Endothelial cell of umbilical vein (primary cell): ENCODE measurements at regions not wholly inside any gene's neighbourhood (a gene's known extent, or its start where the extent isn't known, plus 50 kb on each side); places are given as distances from the start of the nearest gene placed in this dataset.

ENCODE experiments used
- BruUV-seq: library from RNA; stranded (reverse); fragments of 400-500 nt; replicated peaks from 2 replicates; lab custom pipeline; 2021; lab: Mats Ljungman, UMichigan
- CTCF ChIA-PET: fragments of 300-600, 350-600 bp; sonication (Branson Sonifier 250); formaldehyde crosslinking; loops from one replicate; lab custom pipeline; 2021; ENCODE audit warnings: antibody characterized with exemption, inconsistent platforms; lab: Charles Lee
- POLR2A ChIA-PET: fragments of 300-600, 350-600 bp; sonication (Branson Sonifier 250); formaldehyde crosslinking; loops from one replicate; lab custom pipeline; 2021; ENCODE audit warnings: antibody characterized with exemption, inconsistent platforms; lab: Charles Lee
- DNase-seq: peaks from one replicate; pipeline ENCODE4 v3.0.0-alpha.2; 2011; ENCODE audit warnings: low read depth, low spot score
- FAIRE-seq: peaks from 2 replicates; lab custom pipeline; 2011; peaks lifted over from hg19 to GRCh38; lab: Jason Lieb, UNC
- H2AFZ ChIP-seq: 2 replicates; pipeline ENCODE4 v1.6.0; 2012; ENCODE audit warnings: low read depth, low read length, control low read depth, inconsistent platforms
- H3K27ac ChIP-seq: 2 replicates; pipeline ENCODE4 v1.5.1; 2011; ENCODE audit warnings: low read depth, mild to moderate bottlenecking, control low read depth, low read length, moderate library complexity; ENCODE audit not compliant: insufficient read depth
- H3K27me3 ChIP-seq, 2 experiments: 2 replicates each; pipeline versions ENCODE4 v1.6.0 to v1.6.1; 2011; ENCODE audit warnings: low read length in 2 of 2, mixed read lengths in 1 of 2; ENCODE audit not compliant: control insufficient read depth in 2 of 2, insufficient read depth in 2 of 2
- H3K36me3 ChIP-seq, 2 experiments: 2 replicates in 1 of 2; 3 replicates in 1 of 2; pipeline ENCODE4 v1.5.1; 2011; ENCODE audit warnings: low read length in 2 of 2, mild to moderate bottlenecking in 1 of 2, moderate library complexity in 1 of 2; ENCODE audit not compliant: control insufficient read depth in 2 of 2, insufficient read depth in 2 of 2; ENCODE audit errors: extremely low read depth in 1 of 2
- H3K4me1 ChIP-seq: 3 replicates; pipeline ENCODE4 v1.5.1; 2011; ENCODE audit warnings: mild to moderate bottlenecking, low read length; ENCODE audit not compliant: control insufficient read depth, insufficient read depth; ENCODE audit errors: extremely low read depth
- H3K4me2 ChIP-seq: 2 replicates; pipeline ENCODE4 v1.6.1; 2011; ENCODE audit warnings: low read length, control low read depth, mixed read lengths; ENCODE audit not compliant: insufficient read depth
- H3K4me3 ChIP-seq, 3 experiments: fragments of 200-600 bp in 1 of 3; sonication (generic), shearing (Covaris generic) in 1 of 3; replicated peaks in 1 of 3; 2 replicates each; pipeline ENCODE4 v1.5.1; 2011 to 2016; ENCODE audit warnings: control low read depth in 3 of 3, low read length in 3 of 3, mild to moderate bottlenecking in 2 of 3, inconsistent platforms in 1 of 3, low read depth in 1 of 3, moderate library complexity in 1 of 3; ENCODE audit not compliant: insufficient read depth in 1 of 3
- H3K79me2 ChIP-seq: 2 replicates; pipeline ENCODE4 v1.6.0; 2012; ENCODE audit warnings: low read length, inconsistent platforms; ENCODE audit not compliant: control insufficient read depth, insufficient read depth
- H3K9ac ChIP-seq: replicated peaks from 2 replicates; pipeline ENCODE3; 2011; ENCODE audit warnings: low read length, control low read depth; ENCODE audit not compliant: insufficient read depth; ENCODE audit errors: extremely low read depth
- H3K9me1 ChIP-seq: replicated peaks from 3 replicates; pipeline ENCODE4 v1.6.0; 2011; ENCODE audit warnings: mild to moderate bottlenecking, low read length; ENCODE audit not compliant: control insufficient read depth, insufficient read depth; ENCODE audit errors: extremely low read depth
- H3K9me3 ChIP-seq: replicated peaks from 2 replicates; pipeline ENCODE4 v1.5.1; 2012; ENCODE audit warnings: low read length, inconsistent platforms; ENCODE audit not compliant: control insufficient read depth, insufficient read depth
- H4K20me1 ChIP-seq: replicated peaks from 2 replicates; pipeline ENCODE3; 2011; ENCODE audit warnings: mild to moderate bottlenecking, low read length; ENCODE audit not compliant: control insufficient read depth, insufficient read depth; ENCODE audit errors: extremely low read depth
- CTCF ChIP-seq, 2 donors: IDR thresholded peaks; 1 replicate in 1 of 2; 2 replicates in 1 of 2; pipeline ENCODE4 v1.5.1; 2011; ENCODE audit warnings: low read length in 2 of 2, mild to moderate bottlenecking in 2 of 2, moderate library complexity in 2 of 2, control low read depth in 1 of 2, inconsistent platforms in 1 of 2, low read depth in 1 of 2; ENCODE audit not compliant: insufficient read depth in 1 of 2; ENCODE audit errors: extremely low read depth in 1 of 2
- EZH2 ChIP-seq: IDR thresholded peaks from 2 replicates; pipeline ENCODE4 v1.6.1; 2012; ENCODE audit warnings: borderline replicate concordance, low read depth, mild to moderate bottlenecking, moderate library complexity, low read length, inconsistent platforms; ENCODE audit not compliant: severe bottlenecking
- FOS ChIP-seq: IDR thresholded peaks from 2 replicates; pipeline ENCODE4 v1.6.1; 2011; ENCODE audit warnings: mild to moderate bottlenecking, low read length, moderate library complexity, borderline replicate concordance; ENCODE audit not compliant: insufficient read depth
- GATA2 ChIP-seq: IDR thresholded peaks from 2 replicates; pipeline ENCODE4 v1.7.0; 2011; ENCODE audit warnings: low read depth, mild to moderate bottlenecking, moderate library complexity, mixed read lengths, low read length; ENCODE audit not compliant: insufficient read length, insufficient read depth
- JUN ChIP-seq: IDR thresholded peaks from 2 replicates; pipeline ENCODE4 v1.6.1; 2011; ENCODE audit warnings: borderline replicate concordance, low read depth; ENCODE audit not compliant: insufficient read length, insufficient read depth
- MAX ChIP-seq: IDR thresholded peaks from 2 replicates; pipeline ENCODE4 v1.6.1; 2011; ENCODE audit not compliant: insufficient read depth, insufficient read length
- MYC ChIP-seq: IDR thresholded peaks from one replicate; pipeline ENCODE4 v1.6.1; 2011; ENCODE audit warnings: mild to moderate bottlenecking, low read depth, low read length
- POLR2A ChIP-seq: IDR thresholded peaks from 2 replicates; pipeline ENCODE4 v1.6.1; 2012; ENCODE audit warnings: low read depth, mild to moderate bottlenecking, control low read depth, low read length
- POLR2AphosphoS5 ChIP-seq: IDR thresholded peaks from 2 replicates; pipeline ENCODE4 v1.6.1; 2012; ENCODE audit warnings: low read depth, mild to moderate bottlenecking, control low read depth, low read length, moderate library complexity; ENCODE audit not compliant: insufficient read depth
- dilution Hi-C: fragments of 300-500 bp; cut with MboI; formaldehyde crosslinking; loops from one replicate; pipeline ENCODE4 v1.15.0; 2019; ENCODE audit warnings: low sequenced_read_pairs; ENCODE audit not compliant: extremely low pct_ligation_motif_present
- intact Hi-C: fragments of 100-400 bp; cut with micrococcal nuclease; formaldehyde crosslinking; loops from one replicate; pipeline ENCODE4 v1.10.0; 2022

GRCh38 chr17:15096511-15096910 is 168.6 kb downstream of the PMP22 start:
- intact Hi-C loops (no loop called here), dilution Hi-C loops (no loop called here)
- no peak overlapping the region for H2AFZ ChIP-seq
- BruUV-seq = no TSS peak
- H4K20me1 ChIP-seq = no peaks in the 10 kb centered on the region
- no peaks in the 10 kb centered on the region for H3K9me3 ChIP-seq
- H3K79me2 ChIP-seq = no peaks in the 10 kb centered on the region
- no peaks in the 10 kb centered on the region for H3K4me1 ChIP-seq
- ChIA-PET POLR2A (no interaction called here), CTCF (no interaction called here)
- no peaks in the 10 kb centered on the region for H3K27me3 ChIP-seq
- H3K9ac ChIP-seq = no peak overlapping the region
- no peak overlapping the region for H3K4me3 ChIP-seq
- no peak overlapping the region for H3K4me2 ChIP-seq
- DNase-seq (no peak), FAIRE-seq (no peak)
- no peaks in the 10 kb centered on the region for H3K9me1 ChIP-seq
- H3K27ac ChIP-seq = no peak overlapping the region
- H3K36me3 ChIP-seq = no peaks in the 10 kb centered on the region
- TF ChIP-seq CTCF (IDR thresholded peaks at IDR 0.05; ENCODE audit: extremely low read depth in 1 of 2, insufficient read depth in 1 of 2, low read depth in 1 of 2, low read length in 2 of 2) (no peak), GATA2 (no peak), JUN (no peak), EZH2 (no peak), MAX (no peak), FOS (no peak), POLR2A (no peak), POLR2AphosphoS5 (no peak), MYC (no peak)
